NCI-H2196 (cell line): ENCODE measurements at regions not wholly inside any gene's neighbourhood (a gene's known extent, or its start where the extent isn't known, plus 50 kb on each side); places are given as distances from the start of the nearest gene placed in this dataset.

ENCODE experiments used
- DNase-seq: peaks from one replicate; lab custom pipeline; 2025; ENCODE audit not compliant: unreplicated experiment; lab: John Stamatoyannopoulos, UW

DNA sequence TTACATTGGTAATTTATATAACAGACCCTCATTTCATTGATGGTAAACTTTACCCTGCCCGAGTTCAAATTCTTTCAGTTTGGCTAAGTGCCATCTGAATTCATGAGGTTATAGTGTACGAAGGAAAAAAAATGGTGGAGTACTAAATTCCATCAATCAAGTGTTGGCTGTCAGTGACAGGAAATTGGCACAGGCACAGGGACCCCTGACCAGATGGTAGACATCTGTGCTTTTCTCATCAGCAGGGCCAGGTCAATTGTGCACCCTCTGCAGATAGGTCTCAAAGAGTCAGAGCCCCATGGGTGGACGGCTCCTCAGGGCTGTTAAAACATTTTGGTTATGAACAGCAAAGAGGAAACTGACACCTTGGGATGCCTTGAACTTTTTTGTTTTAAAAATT, 439.2 kb downstream of the SETBP1 start:
- DNase-seq = no peak

DNA sequence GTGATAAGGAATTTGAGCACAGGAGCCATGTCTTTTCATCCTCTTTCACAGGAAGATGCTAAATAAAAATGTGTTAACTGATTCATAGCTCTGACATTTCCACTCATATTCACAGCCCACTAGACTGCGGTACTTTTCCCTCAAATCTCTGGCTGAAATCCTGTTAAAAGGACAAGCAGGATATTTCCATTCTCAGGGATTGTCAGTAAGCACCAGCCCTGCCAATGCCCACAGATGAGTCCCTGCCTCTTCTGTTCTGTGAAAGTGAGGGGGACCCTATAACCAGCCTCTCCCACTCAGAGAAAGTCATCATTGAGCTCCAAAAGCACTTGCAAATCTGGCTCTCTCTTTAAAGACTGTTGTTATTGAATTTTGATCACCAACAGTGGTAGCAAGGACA, 440.5 kb downstream of the SETBP1 start:
- no peak for DNase-seq

DNA sequence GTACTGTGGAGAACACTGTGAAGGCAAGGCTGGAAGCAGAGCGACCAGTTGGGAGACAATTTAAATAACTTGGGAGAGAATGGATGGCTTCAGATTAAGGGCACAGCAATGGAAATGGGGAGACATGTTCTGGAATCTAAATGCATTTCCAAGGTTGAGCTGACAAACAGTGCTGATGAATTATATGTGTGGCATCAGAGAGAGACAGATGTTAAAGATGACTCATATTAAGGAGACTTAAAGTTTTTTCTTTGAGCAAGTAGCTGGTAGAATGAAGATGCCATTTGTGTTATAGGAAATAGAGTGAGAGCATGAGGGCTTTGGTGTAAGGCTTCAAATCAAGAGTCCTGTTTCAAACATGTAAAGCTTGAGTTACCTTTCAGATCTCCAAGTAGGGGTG, 441.8 kb downstream of the SETBP1 start:
- DNase-seq = no peak

DNA sequence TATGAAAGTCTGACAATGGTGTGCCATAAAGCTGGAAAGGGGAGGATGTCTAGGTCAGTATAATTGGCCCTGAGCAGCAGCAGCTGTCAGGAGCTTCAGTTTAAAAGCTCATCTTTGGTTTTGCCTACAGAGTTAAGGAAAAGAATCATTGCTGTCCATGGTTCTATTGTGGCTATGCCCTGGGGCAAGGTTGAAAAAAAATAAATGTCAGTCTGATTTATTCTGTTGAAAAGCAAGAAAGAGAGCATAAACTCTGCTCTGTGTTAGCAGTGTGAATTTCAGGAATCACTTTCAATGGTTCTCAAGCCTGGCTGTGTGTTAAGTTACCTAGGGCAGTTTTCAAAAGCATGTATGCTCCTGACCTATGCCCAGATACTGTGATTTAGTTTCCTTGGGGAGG, 446.7 kb downstream of the SETBP1 start:
- no peak for DNase-seq

GRCh38 chr18:45133276-45133675, 452.6 kb downstream of the SETBP1 start:
- no peak for DNase-seq

- DNase-seq = no peak
These were observed 455.8 kb downstream of the SETBP1 start for GRCh38 chr18:45136381-45137086.

- no peak for DNase-seq
These were observed 456.4 kb downstream of the SETBP1 start for GRCh38 chr18:45137087-45137419.

DNA sequence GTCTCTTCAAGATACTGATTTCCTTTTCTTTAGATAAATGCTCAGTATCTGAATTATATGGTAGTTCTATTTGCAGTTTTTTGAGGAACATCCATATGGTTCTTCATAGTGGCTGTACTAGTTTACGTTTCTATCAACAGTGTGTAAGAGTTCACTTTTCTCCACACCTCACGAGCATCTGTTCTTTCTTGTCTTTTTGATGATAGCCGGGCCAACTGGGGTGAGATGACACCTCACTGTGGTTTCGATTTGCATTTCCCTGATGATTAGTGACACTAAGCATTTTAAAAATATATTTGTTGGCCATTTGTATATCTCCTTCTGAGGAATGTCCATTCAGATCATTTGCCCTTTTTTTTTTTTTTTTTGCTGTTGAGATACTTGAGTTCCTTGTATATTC, 458.8 kb downstream of the SETBP1 start:
- DNase-seq = no peak

DNA sequence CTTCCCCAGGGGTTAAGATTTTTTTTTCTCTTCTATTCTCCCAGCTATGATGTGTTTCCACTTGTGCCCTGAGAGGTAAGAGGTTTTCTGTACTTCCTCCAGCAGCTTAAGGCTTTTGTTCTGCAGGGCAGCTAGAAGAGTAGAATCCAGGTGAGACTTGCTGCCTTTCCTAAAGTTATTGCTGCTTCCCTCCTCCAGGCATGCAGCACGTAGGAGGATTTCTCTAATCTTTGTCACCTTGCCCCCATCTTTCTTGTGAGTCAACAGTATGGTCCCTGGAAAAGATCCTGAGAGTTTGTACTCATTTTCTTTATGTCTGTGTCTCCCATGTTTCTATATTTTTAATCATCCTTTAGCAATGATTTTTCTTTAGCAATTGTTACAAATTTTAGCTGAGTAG, 462.2 kb downstream of the SETBP1 start:
- DNase-seq = no peak

GRCh38 chr18:45149712-45150111, 465.6 kb upstream of the SLC14A2 start:
- no peak for DNase-seq

GRCh38 chr18:45151645-45152044, 463.6 kb upstream of the SLC14A2 start:
- no peak for DNase-seq

DNA sequence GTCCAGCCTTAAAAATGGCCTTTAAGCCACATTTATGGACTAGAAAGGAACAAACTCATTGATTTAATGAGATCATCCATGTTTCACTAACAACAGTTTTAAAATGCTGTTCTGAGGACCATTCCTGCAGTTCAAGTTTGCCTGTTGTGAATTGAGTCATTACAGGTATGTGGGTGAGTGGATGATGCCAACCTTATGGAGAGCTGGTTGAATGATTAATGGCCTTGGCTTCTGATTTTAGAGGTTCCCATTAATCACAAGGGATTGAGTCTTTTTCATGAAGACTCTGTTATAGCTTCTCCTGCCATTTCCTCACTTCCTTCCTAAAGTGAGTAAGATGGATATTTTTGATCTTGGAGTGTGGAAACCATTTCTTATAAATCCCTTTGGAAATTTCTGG, 459.8 kb upstream of the SLC14A2 start:
- no peak for DNase-seq

- DNase-seq = no peak
These were observed 458.3 kb upstream of the SLC14A2 start for GRCh38 chr18:45156946-45157345.

- DNase-seq = no peak
These were observed 457.7 kb upstream of the SLC14A2 start for GRCh38 chr18:45157576-45157975.

DNA sequence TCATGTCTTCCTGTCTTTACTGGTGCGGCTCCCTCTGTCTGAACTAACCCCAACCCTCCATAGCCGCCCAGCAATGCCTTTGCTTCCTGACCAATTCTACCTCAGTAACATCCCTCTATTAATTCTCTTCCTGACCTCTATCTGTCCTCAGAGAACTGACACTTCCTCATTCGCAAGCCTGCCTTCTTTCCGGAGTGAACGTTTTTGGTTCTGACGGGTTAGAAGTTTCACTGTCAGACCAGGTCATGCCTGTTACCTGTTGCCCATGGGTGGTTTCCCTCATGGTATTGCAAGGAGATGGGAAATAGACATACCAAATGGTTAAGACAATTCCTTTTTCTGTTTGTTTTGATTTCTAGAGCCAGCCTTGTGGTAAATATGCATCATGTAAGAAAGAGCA, 453.4 kb upstream of the SLC14A2 start:
- DNase-seq = no peak

GRCh38 chr18:45163871-45164270, 451.4 kb upstream of the SLC14A2 start:
- DNase-seq = no peak

DNA sequence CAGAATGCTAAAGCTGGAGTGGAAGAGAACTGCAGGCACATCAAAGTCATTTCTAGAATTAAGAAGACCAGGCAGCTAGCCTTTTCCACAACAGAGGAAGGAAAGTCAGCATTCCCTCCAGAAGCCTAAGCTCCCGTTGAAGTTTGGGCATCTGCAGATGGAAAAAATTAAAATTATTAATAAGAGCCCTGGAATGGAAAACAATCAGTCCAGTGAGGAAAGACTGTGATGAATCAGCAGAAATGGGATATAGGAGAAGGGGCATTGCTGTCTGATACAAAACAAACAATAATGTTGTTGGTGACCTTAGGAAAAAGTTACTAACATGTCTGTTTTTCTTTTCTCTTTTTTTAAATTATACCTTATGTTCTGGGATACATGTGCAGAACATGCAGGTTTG, 450.7 kb upstream of the SLC14A2 start:
- no peak for DNase-seq

GRCh38 chr18:45165176-45165713, 450.0 kb upstream of the SLC14A2 start:
- no peak for DNase-seq

- no peak for DNase-seq
These were observed 449.4 kb upstream of the SLC14A2 start for GRCh38 chr18:45165871-45166270.

- peak; percentile 54 for DNase-seq
These were observed 448.9 kb upstream of the SLC14A2 start for GRCh38 chr18:45166341-45166835.

DNA sequence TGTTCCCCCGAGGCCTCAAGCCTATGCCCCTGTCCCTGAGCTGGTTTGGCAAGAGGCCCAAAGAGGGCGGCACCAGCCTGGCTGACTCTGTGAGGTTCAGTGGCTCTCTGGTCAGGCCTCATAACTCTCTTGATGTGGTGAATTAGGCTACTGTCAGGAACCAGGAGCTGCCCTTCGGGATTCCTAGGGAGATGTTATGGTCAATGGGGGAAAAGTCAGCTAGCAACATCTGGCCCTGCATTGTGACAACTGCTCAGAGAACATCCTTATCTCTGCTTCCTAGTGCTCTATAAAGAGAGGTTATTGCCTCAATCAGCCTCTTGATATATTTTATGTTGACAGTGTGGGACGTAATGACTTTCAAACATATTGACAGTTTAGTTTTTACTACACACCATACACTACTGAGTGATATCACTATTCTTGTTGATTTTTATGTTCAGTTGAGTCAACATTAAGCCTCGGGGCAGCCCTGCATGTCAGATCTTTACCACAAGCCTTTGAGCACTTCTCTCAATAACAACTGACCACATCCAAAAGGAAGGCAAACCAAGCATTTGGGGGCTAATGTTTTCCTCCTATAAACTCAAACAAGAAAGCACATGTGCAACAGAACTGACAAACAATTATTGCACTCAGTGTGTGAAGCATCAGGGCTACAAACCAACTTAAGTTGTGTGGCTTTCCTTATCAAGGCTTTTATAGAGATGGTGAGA, 448.3 kb upstream of the SLC14A2 start:
- peak; percentile 48 for DNase-seq

GRCh38 chr18:45167631-45168280, 447.5 kb upstream of the SLC14A2 start:
- DNase-seq = no peak
